Pancreas (tissue), 10 donors: ENCODE measurements at regions not wholly inside any gene's neighbourhood (a gene's known extent, or its start where the extent isn't known, plus 50 kb on each side); places are given as distances from the start of the nearest gene placed in this dataset.

ENCODE experiments used
- ATAC-seq, 4 donors: fragments of 200-7000 bp; cut with Tn5 transposase; one replicate each; pipeline versions ENCODE4 v1.8.0 to v1.9.1; 2020; ENCODE audit warnings: mild to moderate bottlenecking in 4 of 4, moderate library complexity in 4 of 4
- DNase-seq, 6 donors: peaks; one replicate each; pipeline ENCODE4 v3.0.0-alpha.2; 2020
- FAIRE-seq: peaks from 2 replicates; lab custom pipeline; 2012; peaks lifted over from hg19 to GRCh38; lab: Jason Lieb, UNC
- H3K27ac ChIP-seq, 4 donors: fragments of 200-600 bp; sonication (generic); 1 replicate in 3 of 4; 2 replicates in 1 of 4; pipeline versions ENCODE4 v1.5.0 to v1.8.0; 2020
- H3K27me3 ChIP-seq, 4 donors: fragments of 200-600 bp; one replicate each; pipeline ENCODE4 v1.8.0; 2021
- H3K36me3 ChIP-seq, 3 donors: fragments of 200-600 bp; sonication (generic) in 1 of 3; one replicate each; pipeline versions ENCODE4 v1.5.0 to v1.8.0; 2020 to 2021
- H3K4me1 ChIP-seq, 3 donors: fragments of 200-600 bp; one replicate each; pipeline ENCODE4 v1.8.0; 2021
- H3K4me3 ChIP-seq, 4 donors: fragments of 200-600 bp; sonication (generic) in 2 of 4; one replicate each; pipeline versions ENCODE4 v1.5.0 to v1.8.0; 2020 to 2021
- H3K9me3 ChIP-seq, 4 donors: fragments of 200-600 bp; one replicate each; pipeline ENCODE4 v1.8.0; 2021
- WGBS, 2 donors: extraction: QIAGEN DNeasy Blood & Tissue Kit; methylation state at CpG; one replicate each; pipeline ENCODE4 v1.1.7; 2013; 5-methylcytosine and 5-hydroxymethylcytosine counted together
- intact Hi-C, 3 donors: fragments of 100-400 bp; cut with DNase I; formaldehyde crosslinking; loops; one replicate each; pipeline versions ENCODE4 v1.11.1 to v1.14.2; 2022
- TF ChIP-seq, protein P1 (sequence below), 4 donors: fragments of 200-600 bp; sonication (generic) in 3 of 4; IDR thresholded peaks; one replicate each; pipeline versions ENCODE4 v1.5.0 to v1.8.0; 2021; ENCODE audit warnings: antibody characterized with exemption in 4 of 4
- donor health status: healthy with polysubstance abuse.
- donor health status: DM: no; HTN: no; CAD: no; lungs with moderate emphysema.
- donor health status: DM: no; HTN: no; CAD: no.
- donor health status: control.
- donor health status: control.
- donor health status: Bipolar disorder and iron deficiency.
- donor health status: DM: yes; HTN: yes; CAD: no.
- donor health status: DM: no; HTN: no; CAD: no.
- donor health status: DM: no; HTN: no; CAD: no.
- donor health status: DM: yes; HTN: yes; CAD: no.

GRCh38 chr5:125175348-125176004 is 429.0 kb upstream of the ZNF608 start:
- intact Hi-C loops: no loop called here
- no peak overlapping the region for H3K27ac ChIP-seq
- FAIRE-seq (no peak), DNase-seq (no peak), ATAC-seq (peak in 3 of 4 donors; percentile 42 to 59 (median 43))
- H3K36me3 ChIP-seq: no peaks in the 10 kb centered on the region
- H3K9me3 ChIP-seq: no peaks in the 10 kb centered on the region
- H3K27me3 ChIP-seq: no peaks in the 10 kb centered on the region
- 37 to 41% methylated on average over 4 of the region's 4 CpGs for WGBS, 2 donors
- TF ChIP-seq, protein P1, sequence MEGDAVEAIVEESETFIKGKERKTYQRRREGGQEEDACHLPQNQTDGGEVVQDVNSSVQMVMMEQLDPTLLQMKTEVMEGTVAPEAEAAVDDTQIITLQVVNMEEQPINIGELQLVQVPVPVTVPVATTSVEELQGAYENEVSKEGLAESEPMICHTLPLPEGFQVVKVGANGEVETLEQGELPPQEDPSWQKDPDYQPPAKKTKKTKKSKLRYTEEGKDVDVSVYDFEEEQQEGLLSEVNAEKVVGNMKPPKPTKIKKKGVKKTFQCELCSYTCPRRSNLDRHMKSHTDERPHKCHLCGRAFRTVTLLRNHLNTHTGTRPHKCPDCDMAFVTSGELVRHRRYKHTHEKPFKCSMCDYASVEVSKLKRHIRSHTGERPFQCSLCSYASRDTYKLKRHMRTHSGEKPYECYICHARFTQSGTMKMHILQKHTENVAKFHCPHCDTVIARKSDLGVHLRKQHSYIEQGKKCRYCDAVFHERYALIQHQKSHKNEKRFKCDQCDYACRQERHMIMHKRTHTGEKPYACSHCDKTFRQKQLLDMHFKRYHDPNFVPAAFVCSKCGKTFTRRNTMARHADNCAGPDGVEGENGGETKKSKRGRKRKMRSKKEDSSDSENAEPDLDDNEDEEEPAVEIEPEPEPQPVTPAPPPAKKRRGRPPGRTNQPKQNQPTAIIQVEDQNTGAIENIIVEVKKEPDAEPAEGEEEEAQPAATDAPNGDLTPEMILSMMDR (IDR thresholded peaks at IDR 0.05): no peak
- H3K4me1 ChIP-seq: no peaks in the 10 kb centered on the region
- no peak overlapping the region for H3K4me3 ChIP-seq

GRCh38 chr5:125176005-125176390 is 429.6 kb upstream of the ZNF608 start:
- FAIRE-seq (peak; percentile 60), DNase-seq (no peak), ATAC-seq (peak in 3 of 4 donors; percentile 46 to 57 (median 46))
- no peak overlapping the region for H3K27ac ChIP-seq
- H3K4me1 ChIP-seq: no peaks in the 10 kb centered on the region
- 37 to 42% methylated on average over 2 of the region's 2 CpGs for WGBS, 2 donors
- no peak overlapping the region for H3K4me3 ChIP-seq
- H3K9me3 ChIP-seq: no peaks in the 10 kb centered on the region
- TF ChIP-seq, protein P1 (IDR thresholded peaks at IDR 0.05): no peak
- H3K27me3 ChIP-seq: no peaks in the 10 kb centered on the region
- H3K36me3 ChIP-seq: no peaks in the 10 kb centered on the region
- intact Hi-C loops: no loop called here

- intact Hi-C loops: no loop called here
- H3K9me3 ChIP-seq: no peaks in the 10 kb centered on the region
- no peak overlapping the region for H3K27ac ChIP-seq
- DNase-seq (no peak), FAIRE-seq (no peak), ATAC-seq (no peak)
- H3K27me3 ChIP-seq: no peaks in the 10 kb centered on the region
- H3K36me3 ChIP-seq: no peaks in the 10 kb centered on the region
- no peak overlapping the region for H3K4me3 ChIP-seq
- TF ChIP-seq, protein P1 (IDR thresholded peaks at IDR 0.05): no peak
- no peaks in the 10 kb centered on the region for H3K4me1 ChIP-seq
- WGBS, 2 donors: 94 to 95% methylated on average over 4 of the region's 4 CpGs
These were observed 430.9 kb upstream of the ZNF608 start for GRCh38 chr5:125177340-125177739.

DNA sequence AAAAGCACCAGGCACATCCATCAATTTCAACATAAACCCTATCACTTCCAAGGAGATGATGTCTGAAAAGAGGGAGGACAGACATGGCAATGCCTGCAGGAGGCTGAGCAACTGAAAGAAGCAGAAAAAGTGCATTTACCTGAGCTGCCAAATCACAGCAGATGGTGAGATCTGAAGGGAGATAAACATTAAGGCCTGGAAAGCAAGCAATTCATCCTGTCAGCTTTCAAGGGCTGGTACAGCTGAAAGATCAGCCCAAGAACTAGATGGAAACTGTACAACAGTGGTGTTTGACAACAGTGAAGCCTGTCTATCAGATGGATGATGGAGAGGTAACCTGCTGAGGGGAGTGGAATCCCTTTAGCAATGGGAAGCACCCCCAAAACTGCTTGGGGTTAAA is 433.2 kb upstream of the ZNF608 start:
- intact Hi-C loops: no loop called here
- DNase-seq (no peak), FAIRE-seq (no peak), ATAC-seq (peak in 2 of 4 donors; percentile 30 to 38)
- Histone ChIP-seq H3K4me1 (no peaks in the 10 kb centered on the region), H3K36me3 (no peaks in the 10 kb centered on the region), H3K27me3 (no peaks in the 10 kb centered on the region), H3K9me3 (no peaks in the 10 kb centered on the region), H3K4me3 (no peak overlapping the region), H3K27ac (no peak overlapping the region)
- TF ChIP-seq, protein P1 (IDR thresholded peaks at IDR 0.05): no peak

- intact Hi-C loops: no loop called here
- WGBS, 2 donors: 76 to 78% methylated on average over 2 of the region's 2 CpGs
- no peaks in the 10 kb centered on the region for H3K36me3 ChIP-seq
- H3K4me3 ChIP-seq: no peak overlapping the region
- no peaks in the 10 kb centered on the region for H3K9me3 ChIP-seq
- TF ChIP-seq, protein P1 (IDR thresholded peaks at IDR 0.05): no peak
- H3K4me1 ChIP-seq: no peaks in the 10 kb centered on the region
- no peak for ATAC-seq
- H3K27me3 ChIP-seq: no peaks in the 10 kb centered on the region
- H3K27ac ChIP-seq: no peak overlapping the region
- DNase-seq: no peak
- no peak for FAIRE-seq
These were observed 433.9 kb upstream of the ZNF608 start for GRCh38 chr5:125180231-125180829.
